8988T (cell line): ENCODE measurements at regions not wholly inside any gene's neighbourhood (a gene's known extent, or its start where the extent isn't known, plus 50 kb on each side); places are given as distances from the start of the nearest gene placed in this dataset.

Source experiments
- DNase-seq: peaks from one replicate; pipeline ENCODE4 v3.0.0; 2011

- DNase-seq: no peak
Measured at GRCh38 chr6:113599444-113599843, 257.7 kb upstream of the MARCKS start.

DNA sequence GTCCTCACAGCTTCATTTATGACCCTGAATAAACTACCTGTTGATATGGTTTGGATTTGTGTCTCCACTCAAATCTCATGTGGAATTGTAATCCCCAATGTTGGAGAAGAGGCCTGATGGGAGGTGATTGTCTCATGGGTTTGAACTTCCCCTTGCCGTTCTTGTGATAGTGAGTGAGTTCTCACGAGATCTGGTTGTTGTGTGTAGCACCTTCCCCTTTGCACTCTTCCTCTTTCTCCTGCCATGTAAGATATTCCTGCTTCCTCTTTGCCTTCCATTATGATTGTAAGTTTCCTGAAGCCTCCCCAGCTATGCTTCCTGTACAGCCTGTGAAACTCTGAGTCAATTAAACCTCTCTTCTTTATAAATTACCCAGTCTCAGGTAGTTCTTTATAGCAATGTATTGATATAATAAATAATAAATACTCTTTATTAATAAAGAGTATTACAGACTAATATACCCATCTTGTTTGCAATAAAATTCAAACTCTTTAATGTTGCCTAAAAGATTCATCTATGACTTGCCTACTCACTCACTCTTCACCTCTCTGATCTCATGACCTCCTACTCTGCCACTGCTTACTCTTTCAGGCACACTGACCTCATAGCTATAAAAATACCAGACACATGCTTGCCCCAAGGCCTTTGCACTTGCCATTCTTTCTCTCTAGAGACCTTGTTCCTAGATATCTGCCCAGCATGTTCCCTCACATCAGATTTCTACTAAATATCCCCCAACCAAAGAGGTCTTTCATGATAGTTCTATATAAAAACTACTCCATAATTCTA is 256.4 kb upstream of the MARCKS start:
- no peak for DNase-seq

DNA sequence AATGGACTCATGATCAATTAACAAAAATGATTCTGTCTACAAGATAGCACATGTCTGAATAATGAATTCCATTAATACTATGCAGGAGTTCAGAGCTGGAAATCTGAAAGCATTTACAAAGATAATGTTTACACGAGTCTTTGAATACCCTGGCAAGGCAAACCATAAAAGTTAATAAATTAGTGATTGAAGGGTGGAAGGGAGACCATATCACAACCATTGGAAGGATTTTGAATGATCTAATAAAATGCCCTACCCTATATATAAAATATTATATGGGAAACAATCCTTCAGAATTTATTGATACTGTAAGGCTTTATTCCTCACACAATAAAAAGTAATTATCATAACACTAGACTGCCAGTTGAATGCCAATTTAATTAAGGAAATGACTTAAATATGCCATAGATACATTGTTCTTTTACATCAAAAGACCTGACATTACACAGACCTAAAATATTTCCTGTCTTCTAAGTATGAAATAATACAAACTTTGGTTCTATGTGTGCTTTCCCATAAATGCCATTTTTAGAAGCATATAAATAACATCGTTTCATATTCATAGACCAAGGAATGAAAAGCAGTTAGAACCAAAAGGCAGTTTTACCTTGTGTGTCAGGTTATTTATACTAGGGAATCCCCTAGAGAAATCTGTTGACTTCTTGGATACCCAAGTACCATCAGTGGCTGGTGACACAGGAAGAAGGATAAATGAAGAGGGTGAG is 249.2 kb upstream of the MARCKS start:
- no peak for DNase-seq

- no peak for DNase-seq
Measured at GRCh38 chr6:113610377-113610988, 246.7 kb upstream of the MARCKS start.

DNA sequence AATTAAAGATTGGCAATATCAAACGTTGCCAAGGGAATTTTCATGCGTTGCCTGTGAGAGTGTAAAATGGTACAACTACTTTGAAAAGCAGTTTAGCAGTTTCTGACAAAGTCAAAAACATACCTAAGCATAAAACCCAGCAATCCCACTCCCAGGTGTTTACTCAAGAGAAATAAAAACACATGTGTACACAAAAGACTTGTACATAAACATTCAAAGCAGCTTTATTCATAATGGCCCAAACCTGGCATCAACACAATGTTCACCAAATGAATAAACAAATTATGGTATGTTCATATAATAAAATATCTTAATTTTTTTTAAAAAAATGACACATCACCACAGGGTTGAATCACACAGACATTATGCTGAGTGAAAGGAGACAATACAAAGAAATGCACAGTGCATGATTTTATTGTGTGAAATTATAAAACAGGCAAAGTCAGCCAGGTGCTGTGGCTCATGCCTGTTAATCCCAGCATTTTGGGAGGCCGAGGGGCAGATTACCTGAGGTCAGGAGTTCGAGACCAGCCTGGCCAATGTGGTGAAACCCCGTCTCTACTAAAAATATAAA is 240.4 kb upstream of the MARCKS start:
- no peak for DNase-seq

- DNase-seq: no peak
Measured at GRCh38 chr6:113619077-113619476, 238.1 kb upstream of the MARCKS start.

- DNase-seq: no peak
Measured at GRCh38 chr6:113620386-113620785, 236.8 kb upstream of the MARCKS start.

DNA sequence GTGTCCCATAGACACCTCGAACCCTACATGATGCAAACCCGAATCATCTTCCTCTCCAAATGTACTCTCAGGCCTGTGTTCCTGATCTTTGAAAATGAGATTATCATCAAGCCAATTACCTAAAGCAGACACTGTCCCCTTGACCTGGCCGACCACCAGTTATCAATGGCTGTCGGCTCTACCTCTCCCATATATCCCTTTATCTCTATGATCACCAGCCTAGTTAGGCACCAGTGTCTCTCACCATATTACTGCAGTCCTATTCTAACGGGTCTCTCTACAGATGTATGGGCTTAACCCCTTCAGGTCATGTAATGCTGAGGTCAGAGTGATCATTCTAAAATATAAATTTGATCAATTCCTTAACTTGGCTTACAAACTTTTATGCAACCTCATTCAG is 234.9 kb upstream of the MARCKS start:
- no peak for DNase-seq

GRCh38 chr6:113623129-113623528 is 234.0 kb upstream of the MARCKS start:
- DNase-seq: no peak

DNA sequence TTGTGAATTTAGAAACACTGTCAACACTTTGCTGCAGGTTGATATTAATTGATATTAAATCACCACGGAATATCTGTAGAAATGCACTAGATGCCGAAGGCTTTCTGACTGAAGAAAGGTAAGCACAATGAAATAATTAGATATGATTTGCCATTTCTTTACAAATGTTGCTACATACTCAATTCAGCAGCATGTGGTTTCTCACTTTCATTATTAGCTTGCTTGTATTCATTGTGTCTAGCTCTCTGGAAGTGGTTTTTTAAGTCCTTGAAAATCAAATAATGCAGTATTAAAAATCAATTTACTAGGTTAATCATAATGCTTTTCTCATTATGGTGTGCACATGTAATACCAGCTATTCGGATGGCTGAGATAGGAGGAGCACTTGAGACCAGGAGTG is 231.3 kb upstream of the MARCKS start:
- no peak for DNase-seq

GRCh38 chr6:113626475-113626874 is 230.7 kb upstream of the MARCKS start:
- no peak for DNase-seq

DNA sequence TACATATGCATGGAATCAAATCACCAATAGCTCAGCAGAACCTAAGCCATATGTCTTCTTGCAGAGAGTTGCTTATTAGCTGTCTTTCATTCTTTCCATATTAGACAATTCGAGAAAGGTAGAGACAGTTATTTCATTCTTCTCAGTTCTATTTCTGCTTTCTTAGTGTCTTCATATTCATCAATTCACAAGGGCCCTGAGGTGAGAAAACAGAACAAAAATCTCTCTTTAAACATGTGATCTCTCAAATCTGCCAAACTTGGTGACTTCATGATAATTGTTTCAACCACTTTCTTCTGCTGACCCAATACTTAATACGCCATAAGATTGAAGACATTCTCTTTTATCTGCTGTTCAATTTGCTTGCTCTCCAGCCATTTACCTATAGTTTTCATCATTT is 229.7 kb upstream of the MARCKS start:
- DNase-seq: no peak

DNA sequence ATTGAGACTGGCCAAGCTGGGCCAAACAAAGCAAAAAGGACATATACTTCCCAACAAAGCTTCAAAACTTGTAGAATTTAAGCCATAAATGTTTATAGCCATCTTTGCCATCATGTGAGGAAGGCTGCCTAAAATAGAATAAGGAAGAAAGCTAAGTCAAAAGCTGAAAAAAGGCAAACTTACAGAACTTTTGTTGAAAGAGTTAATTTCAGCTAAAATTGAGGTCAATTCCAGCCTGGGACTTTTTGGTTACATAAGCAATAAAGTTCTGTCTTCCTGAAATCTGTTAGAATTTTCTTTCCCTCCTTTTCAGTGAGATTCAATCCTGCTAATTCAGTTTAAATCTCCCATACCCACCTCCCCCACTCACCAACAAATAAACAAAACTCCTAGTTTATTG is 227.9 kb upstream of the MARCKS start:
- DNase-seq: no peak

DNA sequence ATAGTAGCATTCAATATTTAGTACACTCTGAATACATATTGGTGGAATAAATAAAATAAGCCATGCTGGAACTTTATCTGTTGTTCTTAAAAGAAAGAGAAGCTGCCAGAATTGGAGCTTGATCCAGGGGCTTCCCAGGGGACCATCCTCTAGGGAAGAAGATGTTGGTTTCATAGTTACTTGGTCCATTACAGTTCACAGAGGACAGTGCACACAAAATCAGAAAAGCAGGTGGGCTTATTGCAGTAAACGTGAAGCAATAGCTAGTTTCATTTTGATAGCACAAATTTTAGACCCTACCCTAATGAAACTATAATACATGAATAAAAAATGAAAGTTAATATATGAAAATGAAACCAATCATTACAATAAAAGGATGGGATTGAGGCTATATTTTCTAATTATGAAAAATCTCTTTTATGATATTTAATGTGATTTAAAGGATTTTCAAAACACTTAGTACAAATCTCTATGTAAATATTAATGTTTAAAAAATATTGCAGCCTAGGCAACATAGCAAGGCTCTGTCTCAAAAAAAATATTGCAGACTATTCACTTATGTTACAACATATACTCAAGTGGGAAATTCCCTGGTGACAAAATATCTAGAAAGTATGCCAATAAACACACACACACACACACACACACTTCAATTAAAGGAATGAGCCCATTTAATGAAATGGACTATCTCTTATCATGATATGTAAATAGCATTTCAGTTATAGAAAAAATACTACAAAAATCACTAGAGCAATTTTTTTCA is 227.0 kb upstream of the MARCKS start:
- no peak for DNase-seq

DNA sequence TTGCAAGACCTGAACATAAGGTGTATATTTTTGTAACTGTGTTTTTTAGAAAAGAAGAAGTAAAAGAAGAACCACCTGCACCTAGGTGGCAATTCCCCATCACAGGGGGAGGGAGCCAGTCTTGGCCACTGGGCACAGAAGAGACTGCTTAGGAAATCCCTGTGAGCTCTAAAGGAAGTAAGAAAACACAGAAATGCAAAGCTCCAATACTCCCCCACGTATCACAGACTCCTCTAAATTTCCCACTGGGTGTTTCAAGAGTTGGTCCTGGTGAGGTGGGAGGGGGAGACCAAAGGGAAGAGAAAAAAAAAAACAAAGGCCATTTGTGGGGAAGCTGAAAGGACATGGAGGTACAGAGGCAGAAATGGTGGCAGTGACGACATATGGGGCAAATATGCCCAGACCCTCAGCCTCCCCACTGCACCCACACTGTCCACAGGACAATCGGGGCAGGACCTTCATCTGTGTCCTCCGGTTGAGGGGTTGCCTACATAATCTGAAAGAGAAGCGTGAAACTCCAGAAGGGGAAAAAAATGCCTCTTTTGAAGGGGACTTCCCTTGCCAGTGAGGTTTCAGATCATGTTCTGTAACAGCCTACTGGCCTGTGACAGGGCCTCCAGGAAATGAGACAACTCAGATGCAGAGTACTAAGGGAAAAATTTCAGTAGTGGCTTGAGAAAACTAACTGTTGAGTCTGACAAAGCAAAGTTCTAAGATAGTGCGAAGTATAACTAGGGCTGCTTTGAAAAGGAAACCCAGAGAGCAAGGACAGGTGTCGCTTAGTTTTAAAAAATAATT is 226.2 kb upstream of the MARCKS start:
- DNase-seq: no peak

DNA sequence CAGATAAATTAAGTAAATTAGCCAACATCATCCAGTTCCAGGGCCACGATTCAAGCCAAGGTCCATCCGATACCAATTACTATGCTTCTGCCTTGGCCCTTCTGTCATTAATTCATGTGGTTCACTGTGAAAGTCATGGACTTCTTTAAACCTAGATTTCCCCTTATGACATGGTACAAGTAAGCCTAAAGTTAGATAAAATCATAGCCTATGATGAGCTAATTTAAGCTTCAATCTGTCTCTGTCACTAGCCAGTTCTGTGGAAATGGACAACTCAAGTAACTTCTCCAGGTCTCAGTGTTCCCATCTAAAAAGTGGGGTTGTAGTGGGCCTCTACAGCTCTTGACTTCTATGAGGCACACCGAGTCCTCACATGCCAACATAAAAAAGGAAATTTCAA is 225.5 kb upstream of the MARCKS start:
- no peak for DNase-seq

DNA sequence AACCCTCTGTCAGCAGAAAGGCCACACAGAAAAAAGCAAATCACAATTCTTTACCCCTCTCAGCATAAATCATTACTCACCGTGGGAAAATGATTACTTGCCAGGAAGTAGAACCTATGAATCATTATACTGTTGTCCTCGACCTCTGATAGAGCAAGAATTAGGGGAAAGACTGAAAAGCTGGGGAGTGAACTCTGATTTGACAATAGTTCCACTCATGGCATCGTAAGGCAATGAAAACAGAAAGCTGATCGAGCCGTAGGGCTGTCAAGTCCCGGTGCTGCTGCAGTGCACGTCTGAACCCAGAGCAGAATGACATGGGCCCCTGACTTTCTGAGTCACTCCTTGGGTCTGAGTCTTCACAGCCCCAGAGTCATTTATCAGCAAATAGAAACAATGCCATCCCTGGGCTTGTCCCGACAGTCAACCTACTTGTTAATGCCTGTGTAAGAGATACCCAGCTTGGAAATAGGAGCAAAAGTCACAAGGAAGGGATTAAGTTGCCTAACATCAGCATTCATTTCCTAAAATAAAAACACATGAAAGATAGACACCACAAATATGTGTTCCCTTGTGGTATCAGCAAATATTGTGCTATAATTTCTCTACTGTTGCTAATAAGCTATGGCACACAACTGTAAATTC is 224.8 kb upstream of the MARCKS start:
- DNase-seq: peak; percentile 10

DNA sequence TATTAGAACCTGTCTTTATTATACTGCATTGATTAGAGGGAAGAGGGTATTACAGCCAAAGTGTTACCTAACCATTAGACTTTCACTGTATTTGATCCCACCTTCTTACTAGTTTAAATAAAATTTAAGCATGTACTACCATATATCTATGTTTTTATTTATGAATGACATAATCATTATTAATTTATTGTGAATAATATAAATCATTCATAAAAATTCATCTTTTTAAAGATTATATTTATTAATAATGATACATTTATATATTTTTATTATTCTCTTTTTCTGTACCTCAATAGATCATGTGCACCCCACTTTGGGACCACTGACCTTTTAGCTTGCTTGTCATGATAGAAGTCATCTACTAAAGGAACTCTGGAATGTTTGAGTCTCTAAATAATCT is 223.5 kb upstream of the MARCKS start:
- DNase-seq: no peak

DNA sequence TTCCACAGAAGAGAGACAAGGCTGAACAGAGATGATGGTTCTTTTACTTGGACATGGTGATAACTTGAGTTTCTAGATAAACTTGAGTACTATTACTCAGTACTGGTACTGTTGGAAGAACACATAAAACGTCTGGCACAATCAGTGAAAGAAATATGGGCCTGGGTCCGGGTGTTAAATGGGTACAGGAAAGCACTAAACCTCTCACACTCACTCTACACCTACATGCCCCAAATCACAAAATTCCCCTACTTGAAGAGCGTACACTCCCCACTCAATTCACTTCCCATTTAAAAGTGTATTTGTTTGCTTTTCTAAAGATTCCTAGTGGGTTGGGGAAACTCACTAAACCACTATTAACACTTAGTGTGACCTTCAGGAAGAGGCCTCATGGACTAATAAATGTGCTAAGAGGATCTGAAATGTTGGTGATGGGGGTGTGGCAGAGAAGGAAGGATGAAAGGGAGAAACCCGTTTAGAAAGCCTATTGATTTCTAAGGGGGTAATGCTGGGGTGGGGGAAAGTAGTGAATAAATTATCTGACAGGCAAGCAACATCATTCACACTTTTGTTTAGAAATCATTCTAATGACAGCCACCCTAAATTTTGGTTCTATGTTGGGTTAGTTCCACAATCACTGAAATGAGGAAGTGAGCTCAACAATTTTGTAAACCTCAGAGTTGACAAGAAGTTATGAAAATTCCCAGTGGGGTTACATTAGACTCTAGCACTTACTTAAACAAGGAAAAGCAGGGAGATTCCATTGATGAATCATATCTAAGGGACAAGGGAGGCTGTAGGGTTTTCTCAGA is 222.6 kb upstream of the MARCKS start:
- DNase-seq: no peak

GRCh38 chr6:113635222-113635986 is 221.7 kb upstream of the MARCKS start:
- DNase-seq: no peak
